ENCODE measurements at regions not wholly inside any gene's neighbourhood (a gene's known extent, or its start where the extent isn't known, plus 50 kb on each side); places are given as distances from the start of the nearest gene placed in this dataset.

GRCh38 chr7:19290066-19290465, 144.8 kb upstream of the FERD3L start:
- TF ChIP-seq CTCF (IDR thresholded peaks at IDR 0.05) (no peak), EZH2 (IDR thresholded peaks at IDR 0.05; ENCODE audit: borderline replicate concordance, insufficient read depth, low read depth, low read length, poor library complexity, severe bottlenecking) (no peak)

Measured in B cell (primary cell).